KMS-11 (cell line): ENCODE measurements at regions not wholly inside any gene's neighbourhood (a gene's known extent, or its start where the extent isn't known, plus 50 kb on each side); places are given as distances from the start of the nearest gene placed in this dataset.
"Not testable (repeated sequence)": the region's sequence is repeated elsewhere in the genome, so short reads cannot be mapped to it uniquely, and the experiment has no call there.

Experiments
- H2AFZ ChIP-seq: fragments of 200-600 bp; sonication (generic); 2 replicates; pipeline ENCODE4 v1.6.1; 2016; ENCODE audit warnings: antibody characterized with exemption, mixed run types, low read depth
- H3K27ac ChIP-seq: fragments of 200-600 bp; sonication (generic); 2 replicates; pipeline ENCODE4 v1.6.1; 2016; ENCODE audit warnings: mild to moderate bottlenecking, mixed run types
- H3K27me3 ChIP-seq: fragments of 200-600 bp; sonication (generic); 2 replicates; pipeline ENCODE4 v1.6.1; 2017; ENCODE audit warnings: mild to moderate bottlenecking, low read depth, mixed run types, moderate library complexity; ENCODE audit not compliant: insufficient read depth
- H3K36me3 ChIP-seq: fragments of 200-600 bp; sonication (generic); 2 replicates; pipeline ENCODE4 v1.6.1; 2017; ENCODE audit warnings: mild to moderate bottlenecking, mixed run types; ENCODE audit not compliant: insufficient read depth
- H3K4me1 ChIP-seq: fragments of 200-600 bp; sonication (generic); 2 replicates; pipeline ENCODE4 v1.6.1; 2016; ENCODE audit warnings: mild to moderate bottlenecking, low read depth, mixed run types; ENCODE audit not compliant: poor library complexity, severe bottlenecking
- H3K4me2 ChIP-seq: fragments of 200-600 bp; sonication (generic); 2 replicates; pipeline ENCODE4 v1.7.0; 2016; ENCODE audit warnings: mild to moderate bottlenecking, mixed run types
- H3K4me3 ChIP-seq: fragments of 200-600 bp; sonication (generic); IDR thresholded peaks from 2 replicates; pipeline ENCODE4 v1.6.1; 2017; ENCODE audit warnings: low read depth, low read length, mixed read lengths; ENCODE audit not compliant: insufficient read depth
- H3K79me2 ChIP-seq: fragments of 200-600 bp; sonication (generic); 2 replicates; pipeline ENCODE4 v1.6.1; 2016; ENCODE audit warnings: low read depth, mixed run types; ENCODE audit not compliant: insufficient read depth
- H3K9ac ChIP-seq: fragments of 200-600 bp; sonication (generic); 2 replicates; pipeline ENCODE4 v1.6.1; 2016; ENCODE audit warnings: mild to moderate bottlenecking, mixed run types
- H4K20me1 ChIP-seq: fragments of 200-600 bp; sonication (generic); 2 replicates; pipeline ENCODE4 v1.6.1; 2016; ENCODE audit warnings: mild to moderate bottlenecking, mixed run types; ENCODE audit not compliant: insufficient read depth
- CTCF ChIP-seq: fragments of 200-600 bp; sonication (generic); conservative IDR thresholded peaks from 2 replicates; pipeline ENCODE4 v1.6.1; 2017; ENCODE audit warnings: low read depth, mild to moderate bottlenecking, antibody characterized with exemption, low read length, moderate library complexity, mixed read lengths

DNA sequence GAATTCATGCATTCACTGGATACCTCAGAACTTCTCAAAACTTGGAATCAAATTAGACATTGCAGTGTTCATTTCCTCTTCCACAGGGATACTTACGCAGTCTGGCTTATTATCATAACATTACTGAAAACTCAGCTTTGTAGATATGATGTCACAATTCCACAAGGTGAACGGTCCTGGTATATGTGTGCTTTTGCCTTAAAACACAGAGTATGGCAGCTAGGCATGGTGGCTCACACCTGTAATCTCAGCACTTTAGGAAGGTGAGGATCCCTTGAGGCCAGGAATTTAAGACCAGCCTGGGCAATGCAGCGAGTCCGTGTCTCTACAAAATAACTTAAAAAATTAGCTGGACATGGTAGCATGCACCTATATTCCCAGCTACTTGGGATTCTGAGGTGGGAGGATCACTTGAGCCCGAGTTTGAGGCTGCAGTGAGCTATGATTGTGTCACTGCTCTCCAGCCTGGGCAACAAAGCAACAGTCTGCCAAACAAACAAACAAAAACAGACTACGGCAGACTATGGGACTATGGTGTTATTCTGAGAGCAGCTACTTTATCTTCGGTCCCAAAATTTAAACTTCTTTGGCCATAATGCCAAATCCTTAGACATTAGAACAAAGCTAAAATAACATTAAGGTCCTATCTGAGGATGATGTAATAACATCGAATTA is 1191.9 kb upstream of the SLC39A10 start:
- no peak overlapping the region for H3K27ac ChIP-seq
- no peaks in the 10 kb centered on the region for H3K27me3 ChIP-seq
- H4K20me1 ChIP-seq, result no peaks in the 10 kb centered on the region
- no peak overlapping the region for H3K9ac ChIP-seq
- TF ChIP-seq CTCF, result no peak
- no peaks in the 10 kb centered on the region for H3K79me2 ChIP-seq
- H3K36me3 ChIP-seq, result no peaks in the 10 kb centered on the region
- no peaks in the 10 kb centered on the region for H3K4me1 ChIP-seq
- H3K4me2 ChIP-seq, result no peak overlapping the region
- H2AFZ ChIP-seq, result no peak overlapping the region
- no peak overlapping the region for H3K4me3 ChIP-seq

DNA sequence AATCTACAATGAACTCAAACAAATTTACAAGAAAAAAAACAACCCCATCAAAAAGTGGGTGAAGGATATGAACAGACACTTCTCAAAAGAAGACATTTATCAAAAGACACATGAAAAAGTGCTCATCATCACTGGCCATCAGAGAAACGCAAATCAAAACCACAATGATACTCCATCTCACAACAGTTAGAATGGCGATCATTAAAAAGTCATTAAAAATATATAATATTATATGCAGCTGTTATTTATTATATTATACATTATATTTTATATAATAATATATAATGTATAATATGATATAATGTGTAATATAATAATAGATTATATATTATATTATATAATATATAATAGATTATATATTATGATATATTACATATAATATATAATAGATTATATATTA is 1194.1 kb upstream of the SLC39A10 start:
- not testable (repeated sequence) for H4K20me1 ChIP-seq, H2AFZ ChIP-seq, H3K9ac ChIP-seq, H3K4me2 ChIP-seq, H3K27me3 ChIP-seq, H3K36me3 ChIP-seq, H3K27ac ChIP-seq, H3K79me2 ChIP-seq, H3K4me3 ChIP-seq, H3K4me1 ChIP-seq

- H3K4me2 ChIP-seq, result no peak overlapping the region
- TF ChIP-seq CTCF, result no peak
- no peak overlapping the region for H3K4me3 ChIP-seq
- no peaks in the 10 kb centered on the region for H3K4me1 ChIP-seq
- no peak overlapping the region for H3K9ac ChIP-seq
- H3K27ac ChIP-seq, result no peak overlapping the region
- H2AFZ ChIP-seq, result no peak overlapping the region
- no peaks in the 10 kb centered on the region for H4K20me1 ChIP-seq
- H3K79me2 ChIP-seq, result no peaks in the 10 kb centered on the region
- H3K36me3 ChIP-seq, result no peaks in the 10 kb centered on the region
- no peaks in the 10 kb centered on the region for H3K27me3 ChIP-seq
These were observed 1201.7 kb upstream of the SLC39A10 start for GRCh38 chr2:194455358-194455757.

DNA sequence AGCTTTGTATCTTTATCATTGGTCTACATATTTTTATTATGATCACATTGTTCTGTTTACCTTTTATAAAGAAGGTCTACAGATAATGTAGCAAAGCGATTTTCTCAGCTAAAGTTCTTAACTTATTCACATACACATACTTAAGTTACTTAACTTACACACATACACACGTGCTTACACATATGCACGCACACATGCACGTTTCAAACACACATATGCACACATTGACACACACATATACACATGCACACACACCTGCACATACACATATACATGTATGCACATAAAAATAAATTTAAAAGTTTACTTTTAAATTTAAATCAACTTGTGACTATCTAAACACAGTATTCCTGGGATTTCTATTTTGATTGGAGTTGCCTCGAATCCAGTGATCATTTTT is 1204.5 kb upstream of the SLC39A10 start:
- no peaks in the 10 kb centered on the region for H3K4me1 ChIP-seq
- H3K79me2 ChIP-seq, result no peaks in the 10 kb centered on the region
- TF ChIP-seq CTCF, result no peak
- H3K27ac ChIP-seq, result no peak overlapping the region
- no peak overlapping the region for H2AFZ ChIP-seq
- H3K36me3 ChIP-seq, result no peaks in the 10 kb centered on the region
- no peaks in the 10 kb centered on the region for H3K27me3 ChIP-seq
- H3K4me3 ChIP-seq, result no peak overlapping the region
- H3K9ac ChIP-seq, result no peak overlapping the region
- no peak overlapping the region for H3K4me2 ChIP-seq
- H4K20me1 ChIP-seq, result no peaks in the 10 kb centered on the region

GRCh38 chr2:194445226-194445625 is 1211.8 kb upstream of the SLC39A10 start:
- Histone ChIP-seq H3K27me3 (no peaks in the 10 kb centered on the region), H3K4me1 (no peaks in the 10 kb centered on the region), H3K4me2 (no peak overlapping the region), H3K79me2 (no peaks in the 10 kb centered on the region), H3K27ac (no peak overlapping the region), H3K4me3 (no peak overlapping the region), H4K20me1 (no peaks in the 10 kb centered on the region), H3K36me3 (no peaks in the 10 kb centered on the region), H2AFZ (no peak overlapping the region), H3K9ac (no peak overlapping the region)
- TF ChIP-seq CTCF, result no peak
